ENCODE measurements at regions not wholly inside any gene's neighbourhood (a gene's known extent, or its start where the extent isn't known, plus 50 kb on each side); places are given as distances from the start of the nearest gene placed in this dataset.
"Not testable (repeated sequence)": the region's sequence is repeated elsewhere in the genome, so short reads cannot be mapped to it uniquely, and the experiment has no call there.

DNA sequence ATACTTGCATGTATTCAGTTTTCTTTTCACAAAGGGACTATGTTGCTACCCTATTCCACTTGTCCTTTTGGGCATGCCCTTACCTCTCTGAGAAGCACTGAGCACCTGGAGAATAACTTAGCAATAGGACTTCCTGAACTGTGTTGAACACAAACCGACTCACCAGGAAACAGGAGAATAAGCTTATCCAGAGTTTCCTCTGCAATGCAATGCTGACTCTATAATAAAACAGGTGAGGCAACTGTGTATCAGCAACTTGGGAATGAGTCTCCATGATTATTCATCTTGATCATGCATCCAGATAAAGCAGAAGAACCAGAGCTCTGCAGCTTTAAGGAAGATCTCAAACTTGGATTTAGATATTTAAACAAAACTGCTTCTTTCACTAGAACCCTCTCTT, 806.5 kb downstream of the IGSF11 start:
- TF ChIP-seq, protein P1, sequence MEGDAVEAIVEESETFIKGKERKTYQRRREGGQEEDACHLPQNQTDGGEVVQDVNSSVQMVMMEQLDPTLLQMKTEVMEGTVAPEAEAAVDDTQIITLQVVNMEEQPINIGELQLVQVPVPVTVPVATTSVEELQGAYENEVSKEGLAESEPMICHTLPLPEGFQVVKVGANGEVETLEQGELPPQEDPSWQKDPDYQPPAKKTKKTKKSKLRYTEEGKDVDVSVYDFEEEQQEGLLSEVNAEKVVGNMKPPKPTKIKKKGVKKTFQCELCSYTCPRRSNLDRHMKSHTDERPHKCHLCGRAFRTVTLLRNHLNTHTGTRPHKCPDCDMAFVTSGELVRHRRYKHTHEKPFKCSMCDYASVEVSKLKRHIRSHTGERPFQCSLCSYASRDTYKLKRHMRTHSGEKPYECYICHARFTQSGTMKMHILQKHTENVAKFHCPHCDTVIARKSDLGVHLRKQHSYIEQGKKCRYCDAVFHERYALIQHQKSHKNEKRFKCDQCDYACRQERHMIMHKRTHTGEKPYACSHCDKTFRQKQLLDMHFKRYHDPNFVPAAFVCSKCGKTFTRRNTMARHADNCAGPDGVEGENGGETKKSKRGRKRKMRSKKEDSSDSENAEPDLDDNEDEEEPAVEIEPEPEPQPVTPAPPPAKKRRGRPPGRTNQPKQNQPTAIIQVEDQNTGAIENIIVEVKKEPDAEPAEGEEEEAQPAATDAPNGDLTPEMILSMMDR (conservative IDR thresholded peaks at IDR 0.05; ENCODE audit: low read depth, low read length) = no peak
- no peak overlapping the region for H3K4me3 ChIP-seq (ENCODE audit: low read depth, low read length)
- no peak for DNase-seq (ENCODE audit: low read depth)

GRCh38 chr3:118229196-118229595, 805.5 kb downstream of the IGSF11 start:
- TF ChIP-seq, protein P1 (conservative IDR thresholded peaks at IDR 0.05; ENCODE audit: low read depth, low read length) = no peak
- no peak for DNase-seq (ENCODE audit: low read depth)
- H3K4me3 ChIP-seq (ENCODE audit: low read depth, low read length) = no peak overlapping the region

GRCh38 chr3:118231578-118231977, 803.1 kb downstream of the IGSF11 start:
- DNase-seq (ENCODE audit: low read depth) = no peak
- no peak overlapping the region for H3K4me3 ChIP-seq (ENCODE audit: low read depth, low read length)
- TF ChIP-seq, protein P1 (conservative IDR thresholded peaks at IDR 0.05; ENCODE audit: low read depth, low read length) = no peak

DNA sequence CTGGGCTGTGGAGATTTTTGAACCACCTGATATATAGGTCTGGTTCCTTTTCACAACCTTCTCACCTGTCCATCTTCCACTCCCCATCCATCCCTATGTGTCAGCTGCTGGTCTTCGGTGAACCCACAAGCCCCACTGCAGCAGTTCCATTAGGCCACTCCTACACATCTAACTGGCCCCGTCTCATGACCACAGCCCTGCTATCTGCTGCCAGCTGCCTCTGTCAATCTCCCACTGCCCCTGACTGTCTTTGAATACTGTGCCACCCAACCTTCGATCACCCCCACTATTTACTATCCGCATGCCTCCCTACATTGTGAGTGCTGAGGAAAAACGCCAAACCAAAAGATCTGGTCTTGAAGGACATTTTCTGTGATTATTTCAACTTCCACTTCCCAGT, 795.4 kb downstream of the IGSF11 start:
- DNase-seq (ENCODE audit: low read depth) = no peak
- TF ChIP-seq, protein P1 (conservative IDR thresholded peaks at IDR 0.05; ENCODE audit: low read depth, low read length) = no peak
- no peak overlapping the region for H3K4me3 ChIP-seq (ENCODE audit: low read depth, low read length)

DNA sequence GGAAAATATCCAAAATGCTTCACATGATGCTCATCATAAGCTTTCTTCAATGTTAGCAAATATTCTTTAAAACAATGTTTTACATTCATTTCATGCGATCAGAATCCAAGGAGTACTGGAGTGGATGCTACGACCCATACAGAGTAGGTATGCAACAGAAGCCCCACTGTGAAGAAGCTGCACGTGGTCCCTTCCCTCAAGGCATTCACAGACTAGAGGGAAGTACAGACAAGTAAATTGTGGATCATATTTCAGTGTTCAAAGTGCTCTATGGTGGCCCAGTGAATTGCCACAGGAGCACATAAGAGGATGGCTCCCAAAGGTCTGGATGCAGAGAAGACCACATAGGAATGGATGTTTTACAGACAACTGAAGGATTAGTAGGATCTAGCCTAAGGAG, 789.9 kb downstream of the IGSF11 start:
- DNase-seq (ENCODE audit: low read depth) = no peak
- TF ChIP-seq, protein P1 (conservative IDR thresholded peaks at IDR 0.05; ENCODE audit: low read depth, low read length) = no peak
- no peak overlapping the region for H3K4me3 ChIP-seq (ENCODE audit: low read depth, low read length)

GRCh38 chr3:118245312-118245711, 789.3 kb downstream of the IGSF11 start:
- H3K4me3 ChIP-seq (ENCODE audit: low read depth, low read length) = no peak overlapping the region
- TF ChIP-seq, protein P1 (conservative IDR thresholded peaks at IDR 0.05; ENCODE audit: low read depth, low read length) = no peak
- no peak for DNase-seq (ENCODE audit: low read depth)

GRCh38 chr3:118258850-118259249, 775.8 kb downstream of the IGSF11 start:
- DNase-seq (ENCODE audit: low read depth); H3K4me3 ChIP-seq (ENCODE audit: low read depth, low read length): not testable (repeated sequence)

Data from choroid plexus epithelial cell (primary cell).